K562 (cell line): ENCODE measurements at regions not wholly inside any gene's neighbourhood (a gene's known extent, or its start where the extent isn't known, plus 50 kb on each side); places are given as distances from the start of the nearest gene placed in this dataset.

Experiments used
- ATAC-seq: fragments of 200-7000 bp; cut with Tn5 transposase; 3 replicates; pipeline ENCODE4 v1.9.1; 2020; ENCODE audit warnings: moderate library complexity
- BruUV-seq: library from RNA; stranded (reverse); fragments of 400-500 nt; replicated peaks from 2 replicates; lab custom pipeline; 2021; lab: Mats Ljungman, UMichigan
- CTCF ChIA-PET: fragments of 300-600 bp; formaldehyde crosslinking; extraction: SDS; loops from one replicate; lab custom pipeline; 2021; ENCODE audit warnings: low intra/inter-chr PET ratio; lab: Yijun Ruan, JAX
- POLR2A ChIA-PET: fragments of 300-600, 350-650 bp; sonication (Branson Sonifier 250); formaldehyde crosslinking; extraction: SDS; loops from one replicate; lab custom pipeline; 2021; ENCODE audit warnings: antibody characterized with exemption, inconsistent platforms; lab: Yijun Ruan, JAX
- DNase-seq, 4 experiments: peaks; one replicate each; pipeline versions ENCODE4 v3.0.0 to v3.0.0-alpha.2; 2011 to 2018; ENCODE audit warnings: low spot score in 3 of 4, mixed read lengths in 3 of 4; ENCODE audit errors: extremely low read depth in 1 of 4
- FAIRE-seq: peaks from 2 replicates; lab custom pipeline; 2011; peaks lifted over from hg19 to GRCh38; lab: Jason Lieb, UNC
- H2AFZ ChIP-seq: 2 replicates; pipeline ENCODE4 v1.6.0; 2011; ENCODE audit warnings: low read depth, low read length, control low read depth, inconsistent platforms
- H3K27ac ChIP-seq: fragments of 200-600 bp; 3 replicates; pipeline ENCODE4 v1.8.0; 2011; ENCODE audit warnings: low read depth, mild to moderate bottlenecking, control low read depth, inconsistent platforms, low read length, moderate library complexity, mixed read lengths; ENCODE audit errors: extremely low read depth
- H3K27me3 ChIP-seq, 2 experiments: fragments of 300-600 bp in 1 of 2; 2 replicates in 1 of 2; 3 replicates in 1 of 2; pipeline versions ENCODE4 v1.6.0 to v1.8.0; 2011; ENCODE audit warnings: inconsistent platforms in 2 of 2, low read length in 2 of 2, mild to moderate bottlenecking in 1 of 2, mixed read lengths in 1 of 2, moderate library complexity in 1 of 2; ENCODE audit not compliant: control insufficient read depth in 2 of 2, insufficient read depth in 2 of 2
- H3K36me3 ChIP-seq: fragments of 300-600 bp; 3 replicates; pipeline ENCODE4 v1.8.0; 2011; ENCODE audit warnings: mild to moderate bottlenecking, low read length, inconsistent platforms; ENCODE audit not compliant: control insufficient read depth, insufficient read depth
- H3K4me1 ChIP-seq, 2 experiments: fragments of 200-600 bp in 1 of 2; replicated peaks in 1 of 2; 2 replicates in 1 of 2; 3 replicates in 1 of 2; pipeline versions ENCODE4 v1.5.1 to v1.8.0; 2011; ENCODE audit warnings: inconsistent platforms in 2 of 2, low read length in 2 of 2, mild to moderate bottlenecking in 1 of 2, mixed read lengths in 1 of 2, moderate library complexity in 1 of 2; ENCODE audit not compliant: control insufficient read depth in 2 of 2, insufficient read depth in 2 of 2
- H3K4me2 ChIP-seq: 2 replicates; pipeline ENCODE4 v1.6.1; 2011; ENCODE audit warnings: low read length, control low read depth, inconsistent platforms, mixed read lengths; ENCODE audit not compliant: insufficient read depth
- H3K4me3 ChIP-seq: fragments of 200-600 bp; sonication (generic), shearing (Covaris generic); 2 replicates; pipeline ENCODE4 v1.5.1; 2016; ENCODE audit warnings: control low read depth, inconsistent platforms
- H3K79me2 ChIP-seq: fragments of 200-600 bp; 3 replicates; pipeline ENCODE4 v1.8.0; 2011; ENCODE audit warnings: low read length, inconsistent platforms; ENCODE audit not compliant: control insufficient read depth, insufficient read depth
- H3K9ac ChIP-seq, 2 experiments: 2 replicates each; pipeline versions ENCODE4 v1.6.0 to v1.6.1; 2011; ENCODE audit warnings: low read depth in 2 of 2, low read length in 2 of 2, control low read depth in 1 of 2, inconsistent platforms in 1 of 2, mild to moderate bottlenecking in 1 of 2, mixed read lengths in 1 of 2; ENCODE audit not compliant: insufficient read depth in 1 of 2
- H3K9me1 ChIP-seq: one replicate; pipeline ENCODE4 v1.6.0; 2011; ENCODE audit warnings: inconsistent platforms, mild to moderate bottlenecking, low read length, moderate library complexity; ENCODE audit not compliant: control insufficient read depth, insufficient read depth
- H3K9me3 ChIP-seq: replicated peaks from 2 replicates; pipeline ENCODE4 v1.5.1; 2011; ENCODE audit warnings: low read depth, low read length, inconsistent platforms; ENCODE audit not compliant: control insufficient read depth, insufficient read depth
- H4K20me1 ChIP-seq: replicated peaks from 2 replicates; pipeline ENCODE4 v1.6.1; 2011; ENCODE audit warnings: low read length, inconsistent platforms, mixed read lengths; ENCODE audit not compliant: control insufficient read depth, insufficient read depth
- CTBP1 ChIP-seq: fragments of 450-650 bp; IDR thresholded peaks from 2 replicates; pipeline ENCODE4 v1.6.1; 2016; ENCODE audit warnings: borderline replicate concordance
- HIVEP1 ChIP-seq: fragments of 250-450 bp; sonication (Bioruptor Pico); IDR thresholded peaks from 2 replicates; pipeline ENCODE4 v1.4.0; 2020; ENCODE audit warnings: mild to moderate bottlenecking
- KDM4B ChIP-seq, 2 experiments: fragments of 450-650 bp in 1 of 2; sonication (generic) in 1 of 2; IDR thresholded peaks; 2 replicates each; pipeline ENCODE4 v1.6.1; 2016 to 2017; ENCODE audit warnings: borderline replicate concordance in 2 of 2, antibody characterized with exemption in 1 of 2, low read depth in 1 of 2, mild to moderate bottlenecking in 1 of 2
- KLF10 ChIP-seq: fragments of 250-450 bp; sonication (Bioruptor Pico); IDR thresholded peaks from 2 replicates; pipeline ENCODE4 v1.6.1; 2021; ENCODE audit warnings: matching md5 sums
- MLX ChIP-seq, 2 experiments: fragments of 450-650 bp in 1 of 2; sonication (generic) in 1 of 2; formaldehyde crosslinking; conservative IDR thresholded peaks; 2 replicates each; pipeline versions ENCODE4 v1.4.0 to v1.8.1; 2020 to 2022; ENCODE audit warnings: mild to moderate bottlenecking in 1 of 2, missing genetic modification reagents in 1 of 2
- XRCC5 ChIP-seq: fragments of 200-400 bp; formaldehyde crosslinking; IDR thresholded peaks from 2 replicates; pipeline ENCODE4 v1.6.1; 2017; ENCODE audit warnings: low read depth, mild to moderate bottlenecking, low read length
- WGBS: fragments of 100-300 bp; shearing (Covaris generic); methylation state at CpG from one replicate; pipeline ENCODE4 v1.1.6; 2016; ENCODE audit warnings: low coverage, mixed read lengths; ENCODE audit not compliant: insufficient coverage; ENCODE audit errors: missing lambda C conversion rate; 5-methylcytosine and 5-hydroxymethylcytosine counted together
- in situ Hi-C: fragments of 300-500 bp; cut with MboI; formaldehyde crosslinking; loops from 4 replicates; pipeline ENCODE4 v1.15.0; 2018; ENCODE audit warnings: inconsistent platforms, mixed read lengths
- intact Hi-C: fragments of 100-400 bp; cut with micrococcal nuclease; formaldehyde crosslinking; loops from 2 replicates; pipeline ENCODE4 v1.14.2; 2022
- TF ChIP-seq, protein P1 (sequence below): fragments of 200-800 bp; sonication (Bioruptor generic); IDR thresholded peaks from 2 replicates; pipeline ENCODE4 v1.6.1; 2017; ENCODE audit warnings: missing genetic modification characterization, missing compliant biosample characterization

- no peak overlapping the region for H2AFZ ChIP-seq
- 7% methylated on average over 2 of the region's 2 CpGs for WGBS
- H3K4me3 ChIP-seq, result no peak overlapping the region
- DNase-seq, result no peak
- H4K20me1 ChIP-seq, result no peaks in the 10 kb centered on the region
- H3K4me2 ChIP-seq, result no peak overlapping the region
- H3K27me3 ChIP-seq, result no peaks in the 10 kb centered on the region
- POLR2A ChIA-PET, result no interaction called here
- no peak for FAIRE-seq
- H3K9me3 ChIP-seq, result no peaks in the 10 kb centered on the region
- CTCF ChIA-PET, result no interaction called here
- no TSS peak for BruUV-seq
- intact Hi-C loops, result no loop called here
- H3K9me1 ChIP-seq, result no peaks in the 10 kb centered on the region
- H3K4me1 ChIP-seq, result no peaks in the 10 kb centered on the region
- H3K79me2 ChIP-seq, result no peaks in the 10 kb centered on the region
- TF ChIP-seq HIVEP1 (no peak), XRCC5 (no peak), MLX (CRISPR knock-in tag; conservative IDR thresholded peaks at IDR 0.05) (no peak), KLF10 (CRISPR knock-in tag) (no peak)
- TF ChIP-seq, all 486 proteins: peak for 0
- Histone ChIP-seq H3K9ac (no peak overlapping the region), H3K36me3 (no peaks in the 10 kb centered on the region), H3K27ac (no peak overlapping the region)
- in situ Hi-C loops, result no loop called here
- no peak for ATAC-seq
Observed at GRCh38 chr3:88668180-88668579, 439.2 kb upstream of the EPHA3 start.

GRCh38 chr3:88671573-88671972 is 435.8 kb upstream of the EPHA3 start:
- Histone ChIP-seq H3K4me2 (no peak overlapping the region), H3K4me3 (no peak overlapping the region), H2AFZ (no peak overlapping the region), H3K79me2 (no peaks in the 10 kb centered on the region), H3K27me3 (no peaks in the 10 kb centered on the region), H3K9me3 (no peaks in the 10 kb centered on the region), H3K4me1 (no peaks in the 10 kb centered on the region), H3K9me1 (no peaks in the 10 kb centered on the region), H3K36me3 (no peaks in the 10 kb centered on the region), H3K27ac (no peak overlapping the region), H3K9ac (no peak overlapping the region), H4K20me1 (no peaks in the 10 kb centered on the region)
- ATAC-seq, result no peak
- WGBS, result 0% methylated on average over 3 of the region's 3 CpGs
- intact Hi-C loops (no loop called here), in situ Hi-C loops (no loop called here)
- POLR2A ChIA-PET, result no interaction called here
- DNase-seq, result no peak
- BruUV-seq, result no TSS peak
- CTCF ChIA-PET, result no interaction called here
- TF ChIP-seq, protein P1, sequence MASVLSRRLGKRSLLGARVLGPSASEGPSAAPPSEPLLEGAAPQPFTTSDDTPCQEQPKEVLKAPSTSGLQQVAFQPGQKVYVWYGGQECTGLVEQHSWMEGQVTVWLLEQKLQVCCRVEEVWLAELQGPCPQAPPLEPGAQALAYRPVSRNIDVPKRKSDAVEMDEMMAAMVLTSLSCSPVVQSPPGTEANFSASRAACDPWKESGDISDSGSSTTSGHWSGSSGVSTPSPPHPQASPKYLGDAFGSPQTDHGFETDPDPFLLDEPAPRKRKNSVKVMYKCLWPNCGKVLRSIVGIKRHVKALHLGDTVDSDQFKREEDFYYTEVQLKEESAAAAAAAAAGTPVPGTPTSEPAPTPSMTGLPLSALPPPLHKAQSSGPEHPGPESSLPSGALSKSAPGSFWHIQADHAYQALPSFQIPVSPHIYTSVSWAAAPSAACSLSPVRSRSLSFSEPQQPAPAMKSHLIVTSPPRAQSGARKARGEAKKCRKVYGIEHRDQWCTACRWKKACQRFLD (CRISPR knock-in tag), result no peak
- TF ChIP-seq CTBP1 (no peak), KDM4B (IDR thresholded peaks at IDR 0.05; ENCODE audit: borderline replicate concordance in 2 of 2, low read depth in 1 of 2) (no peak)
- FAIRE-seq, result no peak
